HepG2 (cell line): ENCODE measurements at regions not wholly inside any gene's neighbourhood (a gene's known extent, or its start where the extent isn't known, plus 50 kb on each side); places are given as distances from the start of the nearest gene placed in this dataset.

Experiments used
- GATA4 ChIP-seq: sonication (generic); IDR thresholded peaks from 2 replicates; pipeline ENCODE4 v1.6.1; 2016; ENCODE audit warnings: antibody characterized with exemption, low read depth, borderline replicate concordance
- NFATC3 ChIP-seq: sonication (generic); formaldehyde crosslinking; IDR thresholded peaks from 2 replicates; pipeline ENCODE4 v1.5.1; 2020; ENCODE audit warnings: mild to moderate bottlenecking, missing genetic modification reagents
- RAD21 ChIP-seq: fragments of 450-650 bp; formaldehyde crosslinking; IDR thresholded peaks from 2 replicates; pipeline ENCODE4 v1.5.0; 2020; ENCODE audit warnings: mild to moderate bottlenecking
- RFXANK ChIP-seq: IDR thresholded peaks from 2 replicates; pipeline ENCODE4 v1.6.1; 2016
- SRF ChIP-seq: IDR thresholded peaks from 2 replicates; pipeline ENCODE4 v1.6.1; 2011; ENCODE audit warnings: mild to moderate bottlenecking, low read depth, low read length, moderate library complexity
- TARDBP ChIP-seq: sonication (generic); formaldehyde crosslinking; IDR thresholded peaks from 2 replicates; pipeline ENCODE4 v1.8.0; 2022; ENCODE audit warnings: mild to moderate bottlenecking, missing genetic modification reagents
- TBP ChIP-seq: sonication (generic); formaldehyde crosslinking; IDR thresholded peaks from 2 replicates; pipeline ENCODE4 v1.5.0; 2020; ENCODE audit warnings: missing genetic modification reagents
- TEAD2 ChIP-seq: sonication (generic); formaldehyde crosslinking; IDR thresholded peaks from 2 replicates; pipeline ENCODE4 v1.9.0; 2021; ENCODE audit warnings: missing genetic modification reagents
- ZNF33B ChIP-seq: sonication (generic); formaldehyde crosslinking; IDR thresholded peaks from 2 replicates; pipeline ENCODE4 v1.5.1; 2020; ENCODE audit warnings: mild to moderate bottlenecking, missing genetic modification reagents
- TF ChIP-seq, protein P1 (sequence below), 2 experiments: fragments of 450-650 bp in 1 of 2; sonication (generic) in 1 of 2; formaldehyde crosslinking in 1 of 2; IDR thresholded peaks; 2 replicates each; pipeline versions ENCODE4 v1.6.1 to v1.8.0; 2016 to 2022; ENCODE audit warnings: antibody characterized with exemption in 1 of 2, mild to moderate bottlenecking in 1 of 2, missing genetic modification reagents in 1 of 2
- TF ChIP-seq, protein P2 (sequence below): sonication (generic); formaldehyde crosslinking; IDR thresholded peaks from 2 replicates; pipeline ENCODE4 v1.9.0; 2022; ENCODE audit warnings: low read depth, missing genetic modification reagents
- TF ChIP-seq, protein P3 (sequence below): sonication (generic); formaldehyde crosslinking; IDR thresholded peaks from 2 replicates; pipeline ENCODE4 v1.4.0; 2020; ENCODE audit warnings: missing genetic modification reagents
- TF ChIP-seq, protein P4 (sequence below): sonication (generic); formaldehyde crosslinking; IDR thresholded peaks from 2 replicates; pipeline ENCODE4 v1.8.1; 2023; ENCODE audit warnings: mild to moderate bottlenecking, missing genetic modification reagents

DNA sequence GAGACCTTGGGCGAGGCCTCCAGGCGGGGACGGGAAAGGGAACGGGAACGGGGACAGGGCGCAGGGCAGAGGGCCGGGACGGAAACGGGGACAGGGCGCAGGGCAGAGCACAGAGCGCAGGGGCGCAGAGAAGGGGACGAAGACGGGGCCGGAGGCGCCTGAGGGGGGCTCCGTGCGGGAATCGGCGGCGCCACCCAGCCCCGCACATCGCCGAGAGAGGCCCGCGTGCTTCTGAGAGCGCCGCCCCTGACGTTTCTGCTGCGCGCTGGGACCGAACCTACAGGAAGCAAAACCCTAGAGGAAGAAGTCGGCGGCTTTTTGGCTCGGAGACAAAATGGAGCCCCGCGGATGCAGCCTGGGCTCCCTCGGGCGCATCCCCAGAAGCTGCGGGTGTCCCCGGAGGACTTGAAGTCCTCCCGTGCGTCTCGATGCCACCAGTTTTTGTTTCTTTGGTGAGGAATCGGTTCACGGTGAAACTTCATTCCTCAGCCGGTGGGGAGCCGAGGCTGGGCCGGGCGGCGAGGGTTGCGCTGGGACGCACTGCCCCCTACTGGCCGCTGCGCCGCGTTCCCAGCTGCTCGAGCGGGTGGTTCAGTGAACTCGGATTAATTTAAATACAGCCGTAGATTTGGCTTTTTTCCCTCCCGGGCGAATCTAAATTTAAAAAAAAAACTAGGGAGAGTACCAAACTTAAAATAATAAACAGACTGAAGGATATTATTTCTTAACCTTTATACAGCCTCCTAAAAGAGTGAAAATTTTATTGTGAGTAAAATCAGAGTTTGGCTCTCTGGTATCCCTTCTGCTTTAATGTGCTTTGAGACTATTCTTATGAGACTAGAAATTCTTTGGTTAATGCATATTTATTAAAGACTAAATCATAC, 350.0 kb upstream of the ARGLU1 start (continued):
- TF ChIP-seq, protein P1, sequence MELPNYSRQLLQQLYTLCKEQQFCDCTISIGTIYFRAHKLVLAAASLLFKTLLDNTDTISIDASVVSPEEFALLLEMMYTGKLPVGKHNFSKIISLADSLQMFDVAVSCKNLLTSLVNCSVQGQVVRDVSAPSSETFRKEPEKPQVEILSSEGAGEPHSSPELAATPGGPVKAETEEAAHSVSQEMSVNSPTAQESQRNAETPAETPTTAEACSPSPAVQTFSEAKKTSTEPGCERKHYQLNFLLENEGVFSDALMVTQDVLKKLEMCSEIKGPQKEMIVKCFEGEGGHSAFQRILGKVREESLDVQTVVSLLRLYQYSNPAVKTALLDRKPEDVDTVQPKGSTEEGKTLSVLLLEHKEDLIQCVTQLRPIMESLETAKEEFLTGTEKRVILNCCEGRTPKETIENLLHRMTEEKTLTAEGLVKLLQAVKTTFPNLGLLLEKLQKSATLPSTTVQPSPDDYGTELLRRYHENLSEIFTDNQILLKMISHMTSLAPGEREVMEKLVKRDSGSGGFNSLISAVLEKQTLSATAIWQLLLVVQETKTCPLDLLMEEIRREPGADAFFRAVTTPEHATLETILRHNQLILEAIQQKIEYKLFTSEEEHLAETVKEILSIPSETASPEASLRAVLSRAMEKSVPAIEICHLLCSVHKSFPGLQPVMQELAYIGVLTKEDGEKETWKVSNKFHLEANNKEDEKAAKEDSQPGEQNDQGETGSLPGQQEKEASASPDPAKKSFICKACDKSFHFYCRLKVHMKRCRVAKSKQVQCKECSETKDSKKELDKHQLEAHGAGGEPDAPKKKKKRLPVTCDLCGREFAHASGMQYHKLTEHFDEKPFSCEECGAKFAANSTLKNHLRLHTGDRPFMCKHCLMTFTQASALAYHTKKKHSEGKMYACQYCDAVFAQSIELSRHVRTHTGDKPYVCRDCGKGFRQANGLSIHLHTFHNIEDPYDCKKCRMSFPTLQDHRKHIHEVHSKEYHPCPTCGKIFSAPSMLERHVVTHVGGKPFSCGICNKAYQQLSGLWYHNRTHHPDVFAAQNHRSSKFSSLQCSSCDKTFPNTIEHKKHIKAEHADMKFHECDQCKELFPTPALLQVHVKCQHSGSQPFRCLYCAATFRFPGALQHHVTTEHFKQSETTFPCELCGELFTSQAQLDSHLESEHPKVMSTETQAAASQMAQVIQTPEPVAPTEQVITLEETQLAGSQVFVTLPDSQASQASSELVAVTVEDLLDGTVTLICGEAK (IDR thresholded peaks at IDR 0.05) = no peak
- TF ChIP-seq, protein P1 (CRISPR knock-in tag; IDR thresholded peaks at IDR 0.05) = no peak
- no peak for TF ChIP-seq RFXANK (CRISPR knock-in tag)
- TF ChIP-seq, protein P2, sequence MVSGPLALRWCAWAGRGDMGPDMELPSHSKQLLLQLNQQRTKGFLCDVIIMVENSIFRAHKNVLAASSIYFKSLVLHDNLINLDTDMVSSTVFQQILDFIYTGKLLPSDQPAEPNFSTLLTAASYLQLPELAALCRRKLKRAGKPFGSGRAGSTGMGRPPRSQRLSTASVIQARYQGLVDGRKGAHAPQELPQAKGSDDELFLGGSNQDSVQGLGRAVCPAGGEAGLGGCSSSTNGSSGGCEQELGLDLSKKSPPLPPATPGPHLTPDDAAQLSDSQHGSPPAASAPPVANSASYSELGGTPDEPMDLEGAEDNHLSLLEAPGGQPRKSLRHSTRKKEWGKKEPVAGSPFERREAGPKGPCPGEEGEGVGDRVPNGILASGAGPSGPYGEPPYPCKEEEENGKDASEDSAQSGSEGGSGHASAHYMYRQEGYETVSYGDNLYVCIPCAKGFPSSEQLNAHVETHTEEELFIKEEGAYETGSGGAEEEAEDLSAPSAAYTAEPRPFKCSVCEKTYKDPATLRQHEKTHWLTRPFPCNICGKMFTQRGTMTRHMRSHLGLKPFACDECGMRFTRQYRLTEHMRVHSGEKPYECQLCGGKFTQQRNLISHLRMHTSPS (CRISPR knock-in tag) = no peak
- TF ChIP-seq, protein P3, sequence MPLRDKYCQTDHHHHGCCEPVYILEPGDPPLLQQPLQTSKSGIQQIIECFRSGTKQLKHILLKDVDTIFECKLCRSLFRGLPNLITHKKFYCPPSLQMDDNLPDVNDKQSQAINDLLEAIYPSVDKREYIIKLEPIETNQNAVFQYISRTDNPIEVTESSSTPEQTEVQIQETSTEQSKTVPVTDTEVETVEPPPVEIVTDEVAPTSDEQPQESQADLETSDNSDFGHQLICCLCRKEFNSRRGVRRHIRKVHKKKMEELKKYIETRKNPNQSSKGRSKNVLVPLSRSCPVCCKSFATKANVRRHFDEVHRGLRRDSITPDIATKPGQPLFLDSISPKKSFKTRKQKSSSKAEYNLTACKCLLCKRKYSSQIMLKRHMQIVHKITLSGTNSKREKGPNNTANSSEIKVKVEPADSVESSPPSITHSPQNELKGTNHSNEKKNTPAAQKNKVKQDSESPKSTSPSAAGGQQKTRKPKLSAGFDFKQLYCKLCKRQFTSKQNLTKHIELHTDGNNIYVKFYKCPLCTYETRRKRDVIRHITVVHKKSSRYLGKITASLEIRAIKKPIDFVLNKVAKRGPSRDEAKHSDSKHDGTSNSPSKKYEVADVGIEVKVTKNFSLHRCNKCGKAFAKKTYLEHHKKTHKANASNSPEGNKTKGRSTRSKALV (CRISPR knock-in tag) = no peak
- TF ChIP-seq GATA4 = no peak
- TF ChIP-seq SRF = no peak
- no peak for TF ChIP-seq TBP (CRISPR knock-in tag)
- TF ChIP-seq, protein P4, sequence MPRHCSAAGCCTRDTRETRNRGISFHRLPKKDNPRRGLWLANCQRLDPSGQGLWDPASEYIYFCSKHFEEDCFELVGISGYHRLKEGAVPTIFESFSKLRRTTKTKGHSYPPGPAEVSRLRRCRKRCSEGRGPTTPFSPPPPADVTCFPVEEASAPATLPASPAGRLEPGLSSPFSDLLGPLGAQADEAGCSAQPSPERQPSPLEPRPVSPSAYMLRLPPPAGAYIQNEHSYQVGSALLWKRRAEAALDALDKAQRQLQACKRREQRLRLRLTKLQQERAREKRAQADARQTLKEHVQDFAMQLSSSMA = no peak
- TF ChIP-seq TARDBP = no peak
- TF ChIP-seq RAD21 (CRISPR knock-in tag) = peak; percentile 61
- no peak for TF ChIP-seq NFATC3
- no peak for TF ChIP-seq ZNF33B (CRISPR knock-in tag)
- TF ChIP-seq TEAD2 (CRISPR knock-in tag) = no peak
